DMS79 (cell line): ENCODE measurements at regions not wholly inside any gene's neighbourhood (a gene's known extent, or its start where the extent isn't known, plus 50 kb on each side); places are given as distances from the start of the nearest gene placed in this dataset.

ENCODE experiments used
- DNase-seq: peaks from one replicate; lab custom pipeline; 2025; lab: John Stamatoyannopoulos, UW

DNA sequence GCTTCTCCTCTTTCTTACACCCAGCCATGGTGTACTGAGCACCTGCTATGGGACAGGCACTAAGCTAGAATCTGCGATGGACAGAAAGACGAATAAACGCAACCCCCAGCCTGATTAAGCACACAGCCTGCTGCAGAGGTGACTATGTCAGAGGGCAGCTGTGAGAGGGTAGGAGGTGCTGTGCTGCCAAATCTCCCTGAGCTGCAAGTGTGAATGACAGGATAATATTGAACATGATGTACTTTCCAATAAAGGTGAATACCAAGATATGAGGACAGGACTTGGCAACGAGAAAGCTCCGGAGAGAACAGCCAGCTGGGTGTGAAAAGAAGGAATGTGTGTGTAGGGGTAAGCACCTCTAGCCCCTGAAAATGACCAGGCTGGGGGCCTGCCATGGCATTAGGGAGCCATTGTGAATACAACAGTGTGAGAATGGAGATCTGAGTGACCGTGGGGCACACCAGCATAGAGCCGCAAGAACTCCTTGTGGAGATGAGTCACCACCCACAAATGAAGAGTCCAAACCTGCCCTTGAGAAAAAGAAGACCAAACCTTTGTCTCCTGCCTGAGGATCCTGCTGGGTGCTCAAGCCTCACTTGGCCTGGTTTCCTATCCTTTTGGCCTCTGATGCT is 83.0 kb upstream of the ATF3 start:
- no peak for DNase-seq

DNA sequence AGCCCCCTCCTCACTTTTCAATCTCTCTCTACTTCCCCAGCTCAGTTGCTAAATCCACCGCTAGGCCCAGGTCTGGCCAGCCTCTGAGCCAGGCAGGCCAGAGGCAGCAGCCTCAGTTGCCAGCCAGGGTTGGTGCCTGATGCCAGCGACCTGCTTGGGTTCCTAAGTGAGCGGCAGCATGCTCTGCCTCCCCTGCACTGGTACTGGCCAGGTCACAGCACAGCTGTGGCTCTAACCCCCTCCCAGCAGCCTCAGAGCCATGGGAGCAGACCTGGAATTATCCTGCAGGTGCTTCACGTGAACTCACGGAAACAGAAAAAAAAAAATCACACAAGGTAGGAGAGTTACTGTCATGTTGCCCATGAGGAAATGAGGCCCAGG is 82.5 kb upstream of the ATF3 start:
- DNase-seq: no peak

DNA sequence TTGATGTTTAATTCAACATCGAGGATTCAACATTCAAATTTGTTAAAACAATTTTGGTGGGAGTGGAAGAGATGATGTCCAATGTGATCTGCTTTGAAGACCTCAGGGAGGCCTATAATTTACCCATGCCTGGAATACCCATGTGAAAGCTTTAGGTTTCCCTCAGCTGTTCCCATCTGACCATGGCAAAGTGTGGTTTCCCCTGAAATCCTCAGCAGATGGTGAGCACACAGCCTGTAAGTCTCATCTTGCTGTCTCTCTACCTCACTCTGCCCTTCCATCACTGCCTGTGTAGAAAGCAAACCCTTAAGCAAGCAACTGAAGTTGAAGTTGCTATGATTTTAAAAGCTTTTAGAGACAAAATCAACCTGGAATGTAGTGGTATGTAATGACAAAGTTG is 80.1 kb upstream of the ATF3 start:
- DNase-seq: no peak

DNA sequence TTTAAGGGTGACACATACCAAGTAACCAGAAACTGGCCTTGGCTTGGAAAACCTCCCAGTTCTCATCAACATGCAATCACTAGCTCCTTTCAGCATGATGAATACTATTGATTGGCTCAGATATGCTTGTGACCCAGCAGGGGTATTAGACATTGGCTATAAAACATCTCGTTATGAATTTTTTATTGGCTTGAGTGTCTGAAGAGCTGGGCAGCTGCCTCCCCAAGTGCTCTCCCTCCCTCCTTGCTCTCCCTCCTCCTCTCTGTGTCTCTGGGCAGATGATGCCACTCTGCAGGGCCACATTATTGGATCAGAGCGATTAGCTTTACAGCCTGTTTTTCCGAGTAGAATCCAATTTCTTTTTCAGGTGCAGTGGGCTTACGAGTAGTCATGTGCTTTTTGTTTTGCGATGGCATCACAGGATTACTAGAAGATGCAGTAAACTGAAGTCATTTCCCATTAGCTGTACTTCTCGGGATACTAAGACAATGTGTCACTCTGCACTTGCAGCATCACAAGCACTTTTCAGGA is 79.3 kb upstream of the ATF3 start:
- peak; percentile 77 for DNase-seq

DNA sequence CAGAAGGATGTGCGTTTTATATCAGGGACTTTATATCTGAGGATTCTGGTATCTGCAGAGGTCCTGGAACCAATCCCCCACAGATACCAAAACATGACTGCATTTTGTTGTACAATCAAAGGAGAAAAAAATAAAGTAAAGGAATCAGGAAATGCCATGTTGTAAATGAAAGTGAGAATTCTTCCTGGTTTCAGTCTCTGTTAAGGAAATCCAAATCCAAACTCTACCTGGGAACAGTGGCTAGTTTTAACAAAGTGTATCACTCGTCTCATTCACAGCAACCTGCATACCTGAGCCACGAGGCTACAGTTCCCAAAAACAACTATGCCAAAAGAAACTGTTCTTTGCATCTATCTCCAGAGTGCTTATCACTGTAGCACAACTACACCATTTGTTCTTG is 77.3 kb upstream of the ATF3 start:
- no peak for DNase-seq

DNA sequence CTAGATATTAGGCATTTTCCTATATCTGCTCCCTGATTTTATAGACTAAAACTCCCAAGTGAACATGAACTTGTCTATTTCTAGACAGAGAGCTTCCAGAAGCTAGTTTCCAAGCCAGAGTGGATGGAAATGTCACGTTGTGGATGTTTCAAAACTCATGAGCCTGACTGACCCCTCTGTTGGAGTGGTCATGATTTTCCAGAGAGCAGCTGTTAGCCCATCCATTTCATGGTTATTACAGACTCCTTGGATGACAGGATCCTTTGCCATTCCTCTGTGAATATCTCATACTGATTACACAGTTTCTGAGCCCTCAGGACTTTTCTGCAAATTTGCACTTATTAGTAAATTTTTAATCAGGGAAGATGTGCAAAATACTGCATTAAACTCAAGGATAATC is 76.8 kb upstream of the ATF3 start:
- DNase-seq: no peak

DNA sequence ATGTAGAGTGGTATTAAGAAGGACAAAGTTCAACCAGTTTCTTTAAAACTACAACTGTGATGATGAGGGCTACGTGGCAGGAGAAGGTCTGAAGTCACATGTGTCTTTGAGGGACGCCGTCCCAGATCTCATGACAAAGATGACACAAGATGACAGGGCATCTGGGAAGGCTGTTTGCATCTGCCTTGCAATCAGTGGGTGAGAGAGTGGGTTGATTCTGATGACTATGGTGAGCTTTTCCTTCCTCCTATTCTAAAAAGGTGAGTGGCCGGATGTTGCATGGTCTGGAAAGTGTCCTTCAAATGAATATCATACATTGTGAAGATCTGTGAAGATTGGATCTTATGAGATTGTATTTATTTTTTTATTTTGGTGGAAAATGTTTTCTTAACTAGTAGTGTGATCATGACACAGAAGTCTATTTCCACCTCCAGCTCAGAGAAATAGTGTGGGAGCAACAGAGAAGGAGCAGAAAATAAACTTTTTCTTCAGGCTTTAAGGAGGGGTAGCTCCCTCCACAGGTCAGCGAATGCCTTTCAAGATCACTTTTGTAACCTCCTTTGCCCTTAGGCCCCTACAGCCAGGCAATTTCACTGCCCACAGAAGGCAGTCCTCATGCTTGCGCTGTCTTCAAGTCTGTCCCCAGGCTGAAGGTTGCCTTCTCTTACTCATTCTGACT is 76.0 kb upstream of the ATF3 start:
- DNase-seq: no peak

DNA sequence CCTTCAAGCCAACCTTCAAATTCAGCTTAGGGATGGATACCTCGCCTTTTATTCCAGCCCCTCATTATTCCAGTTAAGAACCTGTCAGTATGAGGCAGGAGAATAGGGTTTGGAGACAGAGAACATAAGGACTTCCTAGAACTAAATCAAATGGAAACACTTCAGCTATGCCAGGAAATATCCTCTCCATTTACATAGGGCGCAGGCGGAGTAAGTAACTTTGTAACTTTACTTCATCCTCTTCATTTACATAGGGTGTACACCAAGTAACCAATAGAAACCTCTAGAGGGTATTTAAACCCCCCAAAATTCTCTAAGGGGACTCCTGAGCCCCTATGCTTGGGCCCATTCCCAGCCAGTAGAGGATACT is 75.4 kb upstream of the ATF3 start:
- no peak for DNase-seq

DNA sequence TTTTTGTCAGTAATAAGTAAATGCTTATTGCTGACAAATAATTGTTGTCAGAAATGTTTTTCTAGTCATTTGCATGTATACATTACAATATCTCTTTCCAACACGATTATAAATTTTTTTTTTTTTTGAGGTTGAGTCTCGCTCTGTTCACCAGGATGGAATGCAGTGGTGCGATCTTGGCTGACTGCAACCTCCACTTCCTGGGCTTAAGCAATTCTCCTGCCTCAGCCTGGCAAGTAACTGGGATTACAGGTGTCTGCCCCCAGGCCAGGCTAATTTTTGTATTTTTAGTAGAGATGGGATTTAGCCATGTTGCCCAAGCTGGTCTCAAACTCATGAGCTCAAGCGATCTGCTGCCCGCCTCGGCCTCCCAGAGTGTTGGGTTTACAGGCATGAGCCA is 72.0 kb upstream of the ATF3 start:
- no peak for DNase-seq

DNA sequence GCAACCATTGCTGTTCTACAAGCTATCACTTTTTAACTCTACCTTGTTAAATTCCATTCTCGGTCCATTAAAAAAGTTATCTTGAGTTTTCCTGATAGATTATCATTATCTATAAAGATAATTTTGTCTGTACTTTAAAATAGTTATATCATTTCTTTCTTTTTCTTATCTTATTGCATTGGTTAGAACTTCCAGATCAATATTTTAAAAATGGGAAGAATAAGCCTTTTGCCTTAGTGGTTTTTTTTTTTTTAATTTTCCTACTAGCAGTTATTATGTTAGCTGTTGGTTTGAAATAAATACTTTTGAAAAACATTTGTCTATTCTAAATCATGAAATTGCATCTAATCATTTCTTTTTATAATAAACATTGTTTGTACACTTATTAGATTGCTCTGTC is 71.0 kb upstream of the ATF3 start:
- DNase-seq: no peak

DNA sequence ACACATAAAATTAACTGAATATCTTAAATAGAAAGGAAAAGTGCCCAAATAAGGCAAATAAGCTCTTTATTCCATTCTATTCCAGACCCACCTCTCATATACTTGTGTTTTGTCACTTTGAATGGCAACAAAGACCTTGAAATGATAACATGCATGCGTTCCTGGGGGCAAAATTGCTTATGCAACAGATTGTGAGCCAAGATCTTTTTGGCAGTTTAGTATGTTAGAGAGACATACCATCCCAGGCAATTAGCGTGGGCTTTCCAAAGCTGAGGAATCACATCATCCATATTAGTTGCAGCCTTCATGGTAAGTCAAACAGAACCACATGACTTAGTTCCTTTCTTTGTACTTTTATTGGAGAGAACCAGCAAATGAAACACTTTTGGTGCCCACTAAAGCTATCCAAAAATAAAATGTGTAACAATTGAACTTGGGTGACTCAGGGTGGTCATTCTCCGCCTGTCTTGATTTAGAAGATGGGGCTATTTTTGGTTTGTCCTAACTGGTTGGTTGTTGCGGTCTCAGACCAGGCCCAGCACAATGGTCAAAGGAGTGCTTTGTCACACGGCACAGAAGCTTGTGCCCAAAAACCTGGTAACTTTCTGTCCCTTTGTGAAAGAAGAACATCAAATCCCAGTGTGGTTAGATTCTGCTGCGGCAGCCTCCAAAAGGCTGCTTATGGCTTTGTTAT is 68.7 kb upstream of the ATF3 start:
- DNase-seq: no peak

DNA sequence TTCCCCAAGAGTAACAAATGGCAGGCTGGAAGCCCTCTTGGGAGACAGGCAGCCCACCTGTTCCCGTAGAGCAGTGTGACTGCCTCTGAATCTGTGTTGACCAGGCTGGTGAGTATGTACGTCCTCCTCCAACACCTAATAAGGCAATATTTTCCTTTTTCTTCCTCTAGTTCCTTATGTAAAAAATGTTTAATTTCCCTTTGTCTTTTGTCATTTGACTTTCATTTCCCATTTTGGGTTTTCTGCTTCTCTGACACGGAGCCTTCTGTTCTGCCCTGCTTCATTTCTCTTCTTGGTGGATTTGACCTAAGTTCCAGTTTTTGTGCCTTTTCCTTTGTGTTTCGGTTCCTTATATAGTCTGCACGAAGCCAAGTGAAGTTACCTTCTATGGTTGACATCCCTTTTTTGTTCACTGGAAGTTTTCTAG is 65.8 kb upstream of the ATF3 start:
- DNase-seq: no peak

DNA sequence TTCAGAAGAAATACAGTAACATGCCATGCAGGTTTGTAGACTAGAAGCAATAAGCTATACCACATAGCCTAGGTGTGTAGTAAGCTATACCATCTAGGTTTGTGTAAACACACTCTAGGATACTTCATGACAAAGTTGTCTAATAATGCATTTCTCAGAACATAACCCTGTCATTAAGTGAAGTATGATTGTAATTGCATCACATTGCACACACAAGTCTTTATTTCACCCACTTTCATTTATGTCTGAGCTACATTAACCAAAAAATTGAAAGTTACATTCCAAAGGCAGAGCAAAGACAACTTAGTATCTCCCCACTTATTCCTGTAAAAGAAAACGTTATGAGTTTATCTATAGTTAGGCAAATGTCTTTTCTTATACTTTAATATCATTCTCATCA is 64.5 kb upstream of the ATF3 start:
- no peak for DNase-seq

DNA sequence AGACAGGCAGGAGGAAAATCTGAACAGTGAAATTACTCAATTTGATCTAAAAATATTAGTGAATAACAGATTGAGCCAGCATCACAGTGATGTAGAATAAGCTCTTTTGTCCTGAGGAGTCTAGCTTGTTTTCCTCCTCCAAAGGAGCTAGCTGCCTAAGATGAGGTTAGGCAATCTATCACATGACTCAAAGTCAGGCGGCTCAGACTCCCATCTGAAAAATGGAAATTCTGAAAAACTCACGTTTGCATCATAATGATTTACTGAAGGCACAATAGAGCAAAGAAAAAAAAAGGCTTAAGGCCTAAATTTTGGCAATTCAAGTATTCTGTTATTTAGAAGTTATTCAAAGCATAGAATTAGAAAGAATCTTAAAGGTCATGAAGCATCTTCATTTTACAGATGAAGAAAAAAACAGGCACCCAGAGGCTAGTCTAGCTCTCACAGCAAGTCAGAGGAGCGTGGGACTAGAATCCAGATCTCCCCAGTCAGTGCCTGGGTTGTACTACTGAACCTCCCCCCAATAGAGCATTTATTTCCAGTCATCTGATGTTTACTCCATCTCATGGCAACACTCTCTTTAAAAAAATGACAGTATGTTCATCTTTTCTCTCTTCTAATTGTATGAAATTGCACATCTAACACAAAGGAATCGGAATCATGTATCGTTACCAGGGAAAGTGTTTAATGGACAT is 62.5 kb upstream of the ATF3 start:
- no peak for DNase-seq

DNA sequence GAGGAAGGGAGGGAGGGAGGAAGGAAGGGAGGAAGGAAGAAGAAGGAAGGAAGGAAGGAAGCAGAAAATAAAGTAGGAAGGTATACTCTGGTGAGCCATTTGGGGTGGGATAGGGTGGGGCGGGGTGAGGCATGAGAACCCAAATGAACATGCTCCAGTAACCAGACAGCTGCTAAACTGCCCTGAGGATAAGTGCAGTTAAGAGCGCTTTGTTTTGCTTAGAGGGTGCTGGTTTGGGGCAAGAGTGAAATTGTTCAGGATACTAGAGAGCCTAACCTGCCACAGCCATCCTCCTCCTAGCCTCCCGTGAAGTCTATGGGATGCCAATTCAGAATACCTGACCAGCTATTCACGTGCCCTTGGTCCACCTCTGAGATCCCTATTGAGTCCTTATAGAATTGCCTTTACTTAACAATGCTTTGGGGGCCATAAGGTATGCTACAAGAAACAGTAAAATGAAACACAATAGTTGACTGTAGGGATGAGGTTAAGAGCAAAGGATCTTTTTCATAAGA is 59.0 kb upstream of the ATF3 start:
- DNase-seq: no peak

DNA sequence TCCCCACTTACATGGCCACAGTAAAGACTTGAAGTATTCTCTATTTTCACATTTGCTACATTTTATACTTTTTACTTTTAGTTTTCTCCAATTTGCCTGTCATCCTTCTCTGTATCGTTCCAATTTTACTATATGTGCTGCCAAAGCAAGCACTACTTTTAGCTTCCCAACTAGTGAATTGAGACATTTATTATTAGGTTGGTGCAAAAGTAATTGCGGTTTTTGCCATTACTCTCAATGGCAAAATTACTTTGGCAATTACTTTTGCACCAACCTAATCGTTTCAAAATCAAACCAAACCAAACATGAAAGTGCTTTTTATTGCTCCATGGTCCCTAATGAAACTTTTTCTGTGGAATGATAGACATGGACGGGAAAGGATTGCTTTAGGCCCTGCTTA is 56.6 kb upstream of the ATF3 start:
- DNase-seq: no peak

DNA sequence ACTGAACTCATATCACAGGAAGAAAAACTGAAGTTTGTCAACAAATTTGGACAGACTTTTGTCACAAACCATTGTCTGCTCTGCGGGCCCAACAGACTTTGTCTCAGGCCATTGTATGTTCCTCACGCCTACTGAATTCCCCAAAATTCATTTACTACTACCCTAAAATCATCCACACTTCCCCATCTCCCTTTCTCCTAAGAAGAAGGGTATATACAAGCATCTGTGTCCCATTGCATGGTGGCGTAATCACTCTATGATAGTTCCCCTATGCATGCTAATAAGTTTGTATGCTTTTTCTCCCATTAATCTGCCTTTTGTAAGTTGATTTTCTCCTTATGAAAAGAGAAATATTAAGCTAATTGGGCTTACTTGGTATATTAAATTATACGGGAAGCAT is 54.9 kb upstream of the ATF3 start:
- no peak for DNase-seq

DNA sequence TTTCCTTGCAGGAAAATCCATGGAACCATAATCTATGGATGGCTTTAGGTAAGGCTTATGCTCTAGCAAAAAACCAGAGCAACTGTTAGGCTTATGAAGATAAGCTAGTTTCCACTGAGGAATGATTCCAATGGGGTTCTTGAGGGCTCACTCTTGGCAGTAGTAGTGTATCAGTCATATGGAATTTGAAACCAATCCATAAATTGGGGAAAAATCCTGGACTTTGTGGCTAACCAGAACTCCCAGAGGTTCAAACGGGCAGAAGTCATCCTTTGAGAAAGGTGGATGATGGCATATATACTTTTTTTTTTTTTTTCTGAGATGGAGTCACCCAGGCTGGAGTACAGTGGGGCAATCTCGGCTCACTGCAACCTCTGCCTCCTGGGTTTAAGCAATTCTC is 54.2 kb upstream of the ATF3 start:
- no peak for DNase-seq

DNA sequence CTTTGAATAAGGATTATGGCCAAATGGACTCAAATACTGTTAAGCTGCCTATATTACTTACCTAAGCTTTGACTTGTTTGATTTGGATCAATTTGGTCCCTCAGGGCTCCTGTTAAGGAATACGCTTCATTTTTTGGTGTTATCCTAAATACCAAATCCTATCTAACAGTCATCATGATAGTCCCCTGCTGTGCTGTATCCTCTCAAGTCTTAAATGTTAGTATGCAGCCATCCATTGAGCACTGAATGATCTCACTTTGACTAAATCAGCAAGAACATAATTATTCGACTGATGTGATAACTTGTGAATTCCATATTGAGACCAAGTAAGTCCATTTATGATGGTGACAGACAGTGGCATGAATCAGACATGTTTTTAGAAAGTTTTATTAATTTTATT is 53.1 kb upstream of the ATF3 start:
- DNase-seq: no peak

DNA sequence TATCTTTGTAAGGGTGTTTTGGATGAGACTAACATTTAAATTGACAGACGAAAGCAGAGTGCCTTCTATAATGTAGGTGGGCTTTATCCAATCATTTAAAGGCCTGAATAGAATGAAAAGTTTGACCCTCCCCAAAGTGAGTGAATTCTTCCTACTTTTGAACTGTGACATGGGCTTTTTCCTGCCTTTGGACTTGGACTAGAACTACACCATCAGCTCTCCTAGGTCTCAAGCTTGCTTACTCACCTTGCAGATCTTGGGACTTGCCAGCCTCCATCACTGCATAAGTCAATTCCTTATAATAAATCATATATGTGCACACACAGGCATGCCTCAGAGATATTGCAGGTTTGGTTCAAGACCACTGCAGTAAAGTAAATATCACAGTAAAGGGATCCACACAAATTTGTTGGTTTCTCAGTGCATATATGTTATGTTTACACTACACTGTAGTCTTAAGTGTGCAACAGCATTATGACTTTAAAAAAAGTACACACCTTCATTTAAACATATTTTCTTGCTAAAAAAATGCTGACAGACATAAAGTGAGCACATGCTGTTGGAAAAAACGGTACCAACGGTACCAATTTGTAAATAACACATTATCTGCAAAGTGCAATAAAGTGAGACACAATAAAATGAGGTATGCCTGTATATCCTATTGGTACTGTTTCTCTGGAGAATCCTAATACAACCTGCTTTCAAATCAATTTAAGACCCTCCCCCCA is 51.6 kb upstream of the ATF3 start:
- no peak for DNase-seq

DNA sequence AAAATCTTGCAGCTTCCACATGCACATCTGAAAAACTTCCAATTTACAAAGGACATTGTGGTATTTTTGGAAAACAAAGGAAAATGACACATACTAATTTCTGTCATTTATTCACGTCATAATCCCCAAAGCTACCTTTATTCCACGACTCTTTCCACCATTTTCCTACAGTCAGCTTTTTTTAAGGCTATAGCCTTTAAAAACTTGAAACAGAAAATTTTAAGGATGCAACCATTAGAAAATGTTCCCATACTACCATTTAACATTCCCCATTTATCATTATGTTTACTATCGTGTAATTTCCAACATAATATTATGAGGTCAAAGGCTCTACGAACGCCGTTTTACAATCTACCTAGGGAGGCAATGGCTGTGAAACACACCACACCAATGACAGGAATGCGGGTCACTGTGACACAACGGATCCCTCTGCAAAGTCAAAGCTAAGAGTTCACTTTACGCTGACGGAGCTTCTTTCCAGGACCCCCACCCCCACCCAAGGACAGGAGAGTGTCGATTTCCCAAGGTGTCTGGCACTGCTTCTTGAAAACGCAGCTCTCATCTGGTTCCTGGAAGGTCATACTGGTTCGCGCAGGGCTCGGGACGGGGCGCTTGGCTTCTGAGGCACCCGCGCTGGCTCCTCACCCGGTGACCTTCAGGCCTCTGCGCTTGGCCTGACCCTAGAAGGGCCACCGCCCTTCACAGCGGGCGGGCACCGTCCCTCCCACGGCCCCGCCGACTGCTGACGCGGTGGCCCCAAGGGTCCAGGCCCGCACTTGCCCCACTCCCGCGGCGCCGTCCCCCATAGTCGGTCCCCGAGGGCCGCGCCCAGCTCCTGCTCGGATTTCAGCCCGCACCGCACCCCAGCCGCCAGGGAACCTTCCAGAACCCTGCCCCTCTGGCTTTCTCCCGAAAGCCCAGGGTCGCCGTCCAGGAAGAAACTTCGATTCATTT is 50.5 kb upstream of the ATF3 start:
- DNase-seq: no peak
